SK-N-SH (cell line): ENCODE measurements at regions not wholly inside any gene's neighbourhood (a gene's known extent, or its start where the extent isn't known, plus 50 kb on each side); places are given as distances from the start of the nearest gene placed in this dataset.

Experiments
- CTCF ChIA-PET: fragments of 300-600, 350-600 bp; formaldehyde crosslinking; extraction: SDS; loops from one replicate; lab custom pipeline; 2021; lab: Yijun Ruan, JAX
- POLR2A ChIA-PET: fragments of 350-600 bp; sonication (Branson Sonifier 250); formaldehyde crosslinking; extraction: SDS; loops from one replicate; lab custom pipeline; 2020; ENCODE audit warnings: antibody characterized with exemption, inconsistent platforms; lab: Yijun Ruan, JAX
- DNase-seq: peaks from one replicate; pipeline ENCODE4 v3.0.0; 2012
- H2AFZ ChIP-seq: fragments of 200-600 bp; sonication (generic); 2 replicates; pipeline ENCODE4 v1.8.1; 2016; ENCODE audit warnings: antibody characterized with exemption, mild to moderate bottlenecking, low read depth
- H3F3A ChIP-seq: fragments of 200-600 bp; sonication (generic); replicated peaks from 2 replicates; pipeline ENCODE3; 2016; ENCODE audit warnings: antibody characterized with exemption, mild to moderate bottlenecking; ENCODE audit not compliant: insufficient read depth
- H3K27ac ChIP-seq, 2 experiments: fragments of 200-500 bp in 1 of 2; fragments of 200-600 bp in 1 of 2; sonication (Bioruptor generic) in 1 of 2; sonication (generic), shearing (Covaris generic) in 1 of 2; 2 replicates each; pipeline versions ENCODE4 v1.5.1 to v1.6.1; 2014 to 2016; ENCODE audit warnings: low read depth in 2 of 2, inconsistent platforms in 1 of 2, low read length in 1 of 2, mild to moderate bottlenecking in 1 of 2, mixed read lengths in 1 of 2
- H3K27me3 ChIP-seq: fragments of 200-600 bp; sonication (generic), shearing (Covaris generic); 2 replicates; pipeline ENCODE4 v1.6.1; 2016; ENCODE audit warnings: mixed run types; ENCODE audit not compliant: insufficient read depth
- H3K36me3 ChIP-seq, 2 experiments: fragments of 200-500 bp in 1 of 2; fragments of 200-600 bp in 1 of 2; sonication (Bioruptor generic) in 1 of 2; sonication (generic) in 1 of 2; replicated peaks in 1 of 2; 2 replicates each; pipeline versions ENCODE3 to v1.5.1; 2014 to 2016; ENCODE audit warnings: low read length in 1 of 2, mild to moderate bottlenecking in 1 of 2; ENCODE audit not compliant: insufficient read depth in 2 of 2, control insufficient read depth in 1 of 2
- H3K4me1 ChIP-seq, 2 experiments: fragments of 200-500 bp in 1 of 2; fragments of 200-600 bp in 1 of 2; sonication (Bioruptor generic) in 1 of 2; sonication (generic), shearing (Covaris generic) in 1 of 2; 2 replicates each; pipeline versions ENCODE4 v1.5.1 to v1.6.1; 2014 to 2016; ENCODE audit warnings: low read depth in 1 of 2, low read length in 1 of 2, mixed run types in 1 of 2; ENCODE audit not compliant: insufficient read depth in 2 of 2, control insufficient read depth in 1 of 2
- H3K4me2 ChIP-seq: fragments of 200-600 bp; sonication (generic), shearing (Covaris generic); 2 replicates; pipeline ENCODE4 v1.6.1; 2017; ENCODE audit warnings: mixed run types
- H3K4me3 ChIP-seq, 2 experiments: fragments of 200-500 bp in 1 of 2; fragments of 200-600 bp in 1 of 2; sonication (Bioruptor generic) in 1 of 2; sonication (generic), shearing (Covaris generic) in 1 of 2; 2 replicates each; pipeline versions ENCODE4 v1.5.1 to v1.8.1; 2014 to 2016; ENCODE audit warnings: low read depth in 2 of 2, inconsistent platforms in 1 of 2, low read length in 1 of 2, mild to moderate bottlenecking in 1 of 2, mixed read lengths in 1 of 2, moderate library complexity in 1 of 2
- H3K79me2 ChIP-seq: fragments of 200-600 bp; sonication (generic); 2 replicates; pipeline ENCODE4 v1.8.1; 2017; ENCODE audit warnings: mild to moderate bottlenecking; ENCODE audit not compliant: insufficient read depth
- H3K9ac ChIP-seq: fragments of 200-600 bp; sonication (generic); 2 replicates; pipeline ENCODE4 v1.6.1; 2017; ENCODE audit warnings: mixed run types
- H3K9me2 ChIP-seq: fragments of 200-600 bp; sonication (generic); 2 replicates; pipeline ENCODE4 v1.6.1; 2017; ENCODE audit warnings: mixed run types
- H3K9me3 ChIP-seq: fragments of 200-600 bp; sonication (generic); 2 replicates; pipeline ENCODE4 v1.6.1; 2017; ENCODE audit warnings: mixed run types, mild to moderate bottlenecking, moderate library complexity
- H4K20me1 ChIP-seq: fragments of 200-600 bp; sonication (generic); 2 replicates; pipeline ENCODE4 v1.6.1; 2017; ENCODE audit warnings: mild to moderate bottlenecking, mixed run types; ENCODE audit not compliant: insufficient read depth
- CHD2 ChIP-seq: fragments of 150-350 bp; IDR thresholded peaks from 2 replicates; pipeline ENCODE4 v1.6.1; 2018; ENCODE audit warnings: low read length; ENCODE audit not compliant: partially characterized antibody
- ELF1 ChIP-seq: IDR thresholded peaks from 2 replicates; pipeline ENCODE4 v1.4.0; 2012
- EP300 ChIP-seq, 2 experiments: IDR thresholded peaks; 2 replicates each; pipeline versions ENCODE4 v1.4.0 to v1.6.1; 2012; ENCODE audit warnings: borderline replicate concordance in 1 of 2, low read depth in 1 of 2, low read length in 1 of 2
- EZH2phosphoT487 ChIP-seq: fragments of 200-600 bp; sonication (generic); IDR thresholded peaks from 2 replicates; pipeline ENCODE4 v1.6.1; 2017; ENCODE audit warnings: low read depth, mixed run types, mild to moderate bottlenecking, antibody characterized with exemption, moderate library complexity, borderline replicate concordance
- FOSL2 ChIP-seq: IDR thresholded peaks from 2 replicates; pipeline ENCODE4 v1.4.0; 2012; ENCODE audit warnings: low read depth, mild to moderate bottlenecking, moderate library complexity, borderline replicate concordance
- GABPA ChIP-seq: IDR thresholded peaks from 2 replicates; pipeline ENCODE4 v1.4.0; 2012; ENCODE audit warnings: low read depth, mild to moderate bottlenecking
- IRF3 ChIP-seq: fragments of 150-350 bp; IDR thresholded peaks from 2 replicates; pipeline ENCODE4 v1.6.1; 2016; ENCODE audit warnings: mild to moderate bottlenecking, low read depth, low read length
- JUND ChIP-seq: IDR thresholded peaks from 2 replicates; pipeline ENCODE4 v1.4.0; 2012
- MEF2A ChIP-seq: IDR thresholded peaks from 2 replicates; pipeline ENCODE4 v1.4.0; 2012; ENCODE audit warnings: low read depth, borderline replicate concordance
- NFIC ChIP-seq: IDR thresholded peaks from 2 replicates; pipeline ENCODE4 v1.4.0; 2012; ENCODE audit warnings: borderline replicate concordance
- NRF1 ChIP-seq: IDR thresholded peaks from 2 replicates; pipeline ENCODE4 v1.6.1; 2012; ENCODE audit warnings: low read depth, mild to moderate bottlenecking, low read length
- RAD21 ChIP-seq: IDR thresholded peaks from 2 replicates; pipeline ENCODE4 v1.6.1; 2012; ENCODE audit warnings: mild to moderate bottlenecking, low read length
- SMC3 ChIP-seq: IDR thresholded peaks from 2 replicates; pipeline ENCODE4 v1.6.1; 2012; ENCODE audit warnings: low read depth, low read length, improper control_type of control experiment
- TCF12 ChIP-seq: IDR thresholded peaks from 2 replicates; pipeline ENCODE4 v1.4.0; 2012
- TEAD4 ChIP-seq: IDR thresholded peaks from 2 replicates; pipeline ENCODE4 v1.4.0; 2012; ENCODE audit warnings: mild to moderate bottlenecking, borderline replicate concordance; ENCODE audit not compliant: insufficient read depth
- USF1 ChIP-seq: IDR thresholded peaks from 2 replicates; pipeline ENCODE4 v1.4.0; 2012; ENCODE audit warnings: low read depth, borderline replicate concordance
- USF2 ChIP-seq: fragments of 150-350 bp; IDR thresholded peaks from 2 replicates; pipeline ENCODE4 v1.6.1; 2017; ENCODE audit warnings: antibody characterized with exemption, low read length, low read depth, borderline replicate concordance
- YY1 ChIP-seq: IDR thresholded peaks from 2 replicates; pipeline ENCODE4 v1.4.0; 2012; ENCODE audit warnings: low read depth, mild to moderate bottlenecking
- ZBTB33 ChIP-seq: IDR thresholded peaks from 2 replicates; pipeline ENCODE4 v1.4.0; 2012; ENCODE audit warnings: low read depth, borderline replicate concordance
- WGBS: methylation state at CpG from one replicate; pipeline ENCODE4 v1.1.6; 2017; ENCODE audit warnings: low lambda C conversion rate; 5-methylcytosine and 5-hydroxymethylcytosine counted together

- Histone ChIP-seq H3K36me3 (no peaks in the 10 kb centered on the region), H4K20me1 (no peaks in the 10 kb centered on the region), H3K27me3 (no peaks in the 10 kb centered on the region; the same call in 1 of the 2 replicates), H3K79me2 (no peaks in the 10 kb centered on the region), H3K4me1 (peaks cover 0 to 11% of the 10 kb centered on the region in 2 experiments; a peak in 1 of 4 replicates), H3K4me2 (no peak overlapping the region), H3K9me3 (no peaks in the 10 kb centered on the region), H2AFZ (no peak overlapping the region), H3K9ac (no peak overlapping the region)
- POLR2A ChIA-PET = no interaction called here
- WGBS = 50% methylated on average over 1 of the region's 1 CpG
- no peak for DNase-seq
- TF ChIP-seq IRF3 (no peak), EZH2phosphoT487 (no peak), GABPA (no peak), TEAD4 (no peak), USF2 (no peak), FOSL2 (no peak), NRF1 (no peak), USF1 (no peak), YY1 (no peak), SMC3 (no peak), EP300 (IDR thresholded peaks at IDR 0.05; ENCODE audit: borderline replicate concordance in 1 of 2, low read depth in 1 of 2, low read length in 1 of 2) (no peak), JUND (no peak), ZBTB33 (no peak), MEF2A (no peak), CHD2 (no peak), NFIC (no peak), ELF1 (no peak), RAD21 (no peak), TCF12 (no peak)
- TF ChIP-seq, all 33 proteins: peak for 0
- CTCF ChIA-PET = interaction anchor here (0.6 to 6.2 kb wide), 4 partner anchors 10 to 57 kb away, joined by 3 to 33 read pairs (median 4); no protein-coding TSS in a partner anchor
- H3K9me2 ChIP-seq = no peaks in the 10 kb centered on the region
- no peak overlapping the region for H3K4me3 ChIP-seq
- no peaks in the 10 kb centered on the region for H3F3A ChIP-seq
- H3K27ac ChIP-seq = no peak overlapping the region
Observed at GRCh38 chr5:154577416-154577815, 99.4 kb upstream of the HAND1 start.
